DND-41 (cell line): ENCODE measurements at regions not wholly inside any gene's neighbourhood (a gene's known extent, or its start where the extent isn't known, plus 50 kb on each side); places are given as distances from the start of the nearest gene placed in this dataset.

Experiments
- EZH2 ChIP-seq: IDR thresholded peaks from 3 replicates; pipeline ENCODE4 v1.6.1; 2012; ENCODE audit warnings: borderline replicate concordance, low read depth, mild to moderate bottlenecking, moderate library complexity, low read length, inconsistent platforms; ENCODE audit not compliant: severe bottlenecking
- TF ChIP-seq, protein P1 (sequence below): IDR thresholded peaks from 2 replicates; pipeline ENCODE4 v1.5.1; 2012; ENCODE audit warnings: borderline replicate concordance, low read length, moderate library complexity, mild to moderate bottlenecking; ENCODE audit not compliant: poor library complexity, severe bottlenecking; ENCODE audit errors: extremely low read depth

DNA sequence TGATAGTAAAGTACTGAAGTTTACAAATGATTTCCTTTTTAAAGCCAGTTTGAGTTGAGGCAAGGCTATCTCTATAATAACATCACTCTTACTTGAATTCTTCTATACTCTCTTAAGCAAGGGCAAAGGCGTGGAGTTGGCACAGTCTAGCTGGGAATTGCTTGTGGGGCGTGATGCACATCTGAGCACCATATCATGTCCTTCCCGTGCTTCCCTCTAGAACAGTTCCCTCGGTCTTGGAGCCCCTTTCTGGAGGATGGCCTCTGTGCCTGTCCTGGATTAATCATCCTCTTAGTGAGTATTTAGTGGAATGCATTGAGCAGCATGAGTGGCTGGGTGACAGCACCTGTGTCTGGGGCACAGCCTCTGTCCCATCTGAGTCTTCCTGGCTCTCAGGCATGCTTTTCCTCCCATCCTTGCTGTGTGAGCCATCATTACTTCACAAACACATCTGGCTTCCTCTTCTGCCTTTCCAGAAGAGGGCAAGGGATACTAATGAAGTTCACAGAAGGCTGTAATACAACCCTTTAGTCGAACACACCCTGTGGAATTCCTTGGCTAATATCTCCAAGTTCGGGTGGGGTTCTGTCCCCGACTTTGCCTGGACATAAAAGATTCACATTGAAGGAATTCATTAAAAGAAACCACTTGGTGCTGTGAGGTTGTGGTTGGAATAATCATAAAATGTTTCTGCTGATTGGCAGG is 188.2 kb downstream of the FNDC1 start:
- TF ChIP-seq, protein P1, sequence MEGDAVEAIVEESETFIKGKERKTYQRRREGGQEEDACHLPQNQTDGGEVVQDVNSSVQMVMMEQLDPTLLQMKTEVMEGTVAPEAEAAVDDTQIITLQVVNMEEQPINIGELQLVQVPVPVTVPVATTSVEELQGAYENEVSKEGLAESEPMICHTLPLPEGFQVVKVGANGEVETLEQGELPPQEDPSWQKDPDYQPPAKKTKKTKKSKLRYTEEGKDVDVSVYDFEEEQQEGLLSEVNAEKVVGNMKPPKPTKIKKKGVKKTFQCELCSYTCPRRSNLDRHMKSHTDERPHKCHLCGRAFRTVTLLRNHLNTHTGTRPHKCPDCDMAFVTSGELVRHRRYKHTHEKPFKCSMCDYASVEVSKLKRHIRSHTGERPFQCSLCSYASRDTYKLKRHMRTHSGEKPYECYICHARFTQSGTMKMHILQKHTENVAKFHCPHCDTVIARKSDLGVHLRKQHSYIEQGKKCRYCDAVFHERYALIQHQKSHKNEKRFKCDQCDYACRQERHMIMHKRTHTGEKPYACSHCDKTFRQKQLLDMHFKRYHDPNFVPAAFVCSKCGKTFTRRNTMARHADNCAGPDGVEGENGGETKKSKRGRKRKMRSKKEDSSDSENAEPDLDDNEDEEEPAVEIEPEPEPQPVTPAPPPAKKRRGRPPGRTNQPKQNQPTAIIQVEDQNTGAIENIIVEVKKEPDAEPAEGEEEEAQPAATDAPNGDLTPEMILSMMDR = no peak
- no peak for TF ChIP-seq EZH2
